IMR-90 (cell line): ENCODE measurements at regions not wholly inside any gene's neighbourhood (a gene's known extent, or its start where the extent isn't known, plus 50 kb on each side); places are given as distances from the start of the nearest gene placed in this dataset.

ENCODE experiments used
- ATAC-seq: fragments of 200-7000 bp; cut with Tn5 transposase; 2 replicates; pipeline ENCODE4 v1.9.1; 2020; ENCODE audit warnings: low read depth, mild to moderate bottlenecking, moderate library complexity
- BruUV-seq: library from RNA; stranded (reverse); fragments of 400-500 nt; replicated peaks from 2 replicates; lab custom pipeline; 2021; lab: Mats Ljungman, UMichigan
- CTCF ChIA-PET: fragments of 300-600 bp; formaldehyde crosslinking; extraction: SDS; loops from one replicate; lab custom pipeline; 2021; ENCODE audit warnings: antibody characterized with exemption; lab: Yijun Ruan, JAX
- POLR2A ChIA-PET: fragments of 300-600 bp; sonication (Branson Sonifier 250); formaldehyde crosslinking; loops from one replicate; lab custom pipeline; 2022; ENCODE audit warnings: antibody characterized with exemption; ENCODE audit not compliant: unreplicated experiment; lab: Charles Lee
- DNase-seq: peaks from one replicate; pipeline ENCODE4 v3.0.0; 2013
- H2AFZ ChIP-seq: replicated peaks from 2 replicates; pipeline ENCODE3; 2013; ENCODE audit warnings: low read length, mild to moderate bottlenecking; ENCODE audit not compliant: poor library complexity
- H2AK5ac ChIP-seq: 2 replicates; pipeline ENCODE4 v1.6.1; 2013; ENCODE audit warnings: low read depth, low read length, inconsistent platforms
- H2AK9ac ChIP-seq: replicated peaks from 2 replicates; pipeline ENCODE3; 2013; ENCODE audit warnings: mild to moderate bottlenecking, low read depth, low read length, moderate library complexity; ENCODE audit not compliant: poor library complexity
- H2BK120ac ChIP-seq: 2 replicates; pipeline ENCODE4 v1.6.1; 2013; ENCODE audit warnings: low read depth, low read length, inconsistent platforms
- H2BK15ac ChIP-seq: 3 replicates; pipeline ENCODE4 v1.6.1; 2013; ENCODE audit warnings: low read depth, low read length, inconsistent platforms
- H2BK20ac ChIP-seq: 2 replicates; pipeline ENCODE4 v1.6.1; 2013; ENCODE audit warnings: low read depth, mild to moderate bottlenecking, inconsistent platforms, low read length, moderate library complexity
- H2BK5ac ChIP-seq: 2 replicates; pipeline ENCODE4 v1.6.1; 2013; ENCODE audit warnings: mild to moderate bottlenecking, low read depth, low read length, inconsistent platforms; ENCODE audit not compliant: poor library complexity, severe bottlenecking
- H3K14ac ChIP-seq: replicated peaks from 2 replicates; pipeline ENCODE4 v1.6.1; 2013; ENCODE audit warnings: low read depth, low read length, inconsistent platforms
- H3K18ac ChIP-seq: 2 replicates; pipeline ENCODE4 v1.6.1; 2013; ENCODE audit warnings: low read depth, low read length, control low read depth
- H3K23ac ChIP-seq: 2 replicates; pipeline ENCODE4 v1.6.1; 2013; ENCODE audit warnings: low read depth, low read length, inconsistent platforms
- H3K27ac ChIP-seq: 2 replicates; pipeline ENCODE4 v1.5.1; 2013; ENCODE audit warnings: mild to moderate bottlenecking, control low read depth, low read length; ENCODE audit not compliant: insufficient read depth
- H3K27me3 ChIP-seq: 2 replicates; pipeline ENCODE4 v1.6.1; 2013; ENCODE audit warnings: low read length; ENCODE audit not compliant: control insufficient read depth, insufficient read depth
- H3K36me3 ChIP-seq: 2 replicates; pipeline ENCODE4 v1.6.1; 2013; ENCODE audit warnings: low read length, mixed read lengths; ENCODE audit not compliant: control insufficient read depth, insufficient read depth
- H3K4ac ChIP-seq: 2 replicates; pipeline ENCODE4 v1.6.1; 2013; ENCODE audit warnings: low read depth, low read length, inconsistent platforms
- H3K4me1 ChIP-seq: 2 replicates; pipeline ENCODE4 v1.6.1; 2013; ENCODE audit warnings: low read length, mixed read lengths; ENCODE audit not compliant: control insufficient read depth, insufficient read depth
- H3K4me2 ChIP-seq: 2 replicates; pipeline ENCODE4 v1.6.1; 2013; ENCODE audit warnings: low read depth, mild to moderate bottlenecking, control low read depth, low read length, moderate library complexity
- H3K4me3 ChIP-seq: 2 replicates; pipeline ENCODE4 v1.5.1; 2013; ENCODE audit warnings: low read depth, mild to moderate bottlenecking, control low read depth, low read length, moderate library complexity; ENCODE audit not compliant: insufficient read depth
- H3K56ac ChIP-seq: 2 replicates; pipeline ENCODE4 v1.6.1; 2013; ENCODE audit warnings: low read length, inconsistent platforms; ENCODE audit not compliant: insufficient read depth; ENCODE audit errors: extremely low read depth
- H3K79me1 ChIP-seq, 2 experiments: 2 replicates each; pipeline ENCODE4 v1.6.1; 2013; ENCODE audit warnings: low read length in 2 of 2, inconsistent platforms in 1 of 2, low read depth in 1 of 2
- H3K9ac ChIP-seq: 2 replicates; pipeline ENCODE4 v1.6.1; 2013; ENCODE audit warnings: low read depth, low read length, control low read depth
- H3K9me1 ChIP-seq: 2 replicates; pipeline ENCODE4 v1.6.1; 2013; ENCODE audit warnings: low read length, inconsistent platforms; ENCODE audit not compliant: insufficient read depth
- H3K9me3 ChIP-seq: 2 replicates; pipeline ENCODE4 v1.6.1; 2013; ENCODE audit warnings: low read length; ENCODE audit not compliant: control insufficient read depth, insufficient read depth
- H4K20me1 ChIP-seq: 2 replicates; pipeline ENCODE4 v1.6.1; 2013; ENCODE audit warnings: low read length, inconsistent platforms; ENCODE audit not compliant: insufficient read depth
- H4K5ac ChIP-seq: 2 replicates; pipeline ENCODE4 v1.6.1; 2013; ENCODE audit warnings: mild to moderate bottlenecking, low read depth, low read length, control low read depth
- H4K8ac ChIP-seq, 2 experiments: 2 replicates each; pipeline ENCODE4 v1.6.1; 2013; ENCODE audit warnings: low read depth in 2 of 2, low read length in 2 of 2, control low read depth in 1 of 2, inconsistent platforms in 1 of 2
- H4K91ac ChIP-seq: 2 replicates; pipeline ENCODE4 v1.6.1; 2013; ENCODE audit warnings: low read depth, low read length, inconsistent platforms; ENCODE audit not compliant: insufficient read depth
- CEBPB ChIP-seq: IDR thresholded peaks from 2 replicates; pipeline ENCODE4 v1.6.1; 2012; ENCODE audit warnings: low read depth, low read length, improper control_type of control experiment
- MAFK ChIP-seq: IDR thresholded peaks from 2 replicates; pipeline ENCODE4 v1.6.1; 2012; ENCODE audit warnings: low read depth, low read length, improper control_type of control experiment
- WGBS, 2 experiments: methylation state at CpG; one replicate each; pipeline versions ENCODE4 v1.1.5 to v1.1.7; 2013; ENCODE audit warnings: missing lambda C conversion rate in 2 of 2; ENCODE audit not compliant: insufficient read length in 1 of 2; ENCODE audit errors: extremely low coverage in 2 of 2; 5-methylcytosine and 5-hydroxymethylcytosine counted together
- dilution Hi-C: fragments of 300-500 bp; cut with HindIII; formaldehyde crosslinking; loops from one replicate; pipeline ENCODE4 v1.14.3; 2018; ENCODE audit warnings: low sequenced_read_pairs; ENCODE audit not compliant: unreplicated experiment
- in situ Hi-C: fragments of 300-500 bp; cut with MboI; formaldehyde crosslinking; loops from 3 replicates; pipeline ENCODE4 v1.14.3; 2019; ENCODE audit warnings: low sequenced_read_pairs, inconsistent platforms, mixed read lengths
- intact Hi-C: fragments of 100-400 bp; cut with micrococcal nuclease; formaldehyde crosslinking; loops from 2 replicates; pipeline ENCODE4 v1.10.0; 2022

DNA sequence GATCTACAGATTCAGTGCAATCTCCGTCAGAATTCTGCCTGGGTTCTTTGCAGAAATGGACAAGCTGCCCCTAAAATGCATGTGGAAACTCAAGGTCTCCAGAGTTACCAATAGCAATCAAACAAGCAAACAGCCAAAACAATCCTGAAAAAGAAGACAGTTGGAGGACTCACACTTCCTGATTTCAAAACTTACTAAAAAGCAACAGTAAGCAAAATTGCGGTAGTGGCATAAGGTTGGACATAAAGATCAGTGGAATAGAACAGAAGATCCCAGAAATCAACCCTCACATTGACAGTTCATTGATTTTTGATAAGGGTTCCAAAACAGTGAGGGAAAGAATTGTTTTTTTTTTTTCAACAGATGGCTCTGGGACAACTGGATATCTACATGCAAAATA, 59.7 kb downstream of the NPPC start:
- no TSS peak for BruUV-seq
- no peak overlapping the region for H3K14ac ChIP-seq
- no peak overlapping the region for H3K27ac ChIP-seq

More for the DNA sequence above, 59.7 kb downstream of the NPPC start:
- Histone ChIP-seq H2BK5ac (no peak overlapping the region), H4K8ac (no peak overlapping the region), H4K91ac (no peak overlapping the region), H2AK5ac (no peak overlapping the region), H3K36me3 (no peaks in the 10 kb centered on the region), H2BK120ac (no peak overlapping the region), H3K56ac (no peak overlapping the region), H4K5ac (no peak overlapping the region), H3K18ac (no peak overlapping the region), H3K9ac (no peak overlapping the region), H3K4ac (no peak overlapping the region), H3K27me3 (peaks cover 6% of the 10 kb centered on the region), H2AK9ac (no peak overlapping the region), H3K9me3 (peaks cover 6% of the 10 kb centered on the region; the same call in 1 of the 2 replicates), H3K23ac (no peak overlapping the region), H3K4me1 (no peaks in the 10 kb centered on the region), H4K20me1 (no peaks in the 10 kb centered on the region), H2AFZ (no peak overlapping the region), H2BK15ac (no peak overlapping the region), H3K79me1 (no peaks in the 10 kb centered on the region), H3K9me1 (no peaks in the 10 kb centered on the region), H3K4me3 (no peak overlapping the region), H2BK20ac (no peak overlapping the region), H3K4me2 (no peak overlapping the region)
- DNase-seq (no peak), ATAC-seq (no peak)
- CTCF ChIA-PET: no interaction called here
- dilution Hi-C loops (no loop called here), intact Hi-C loops (no loop called here), in situ Hi-C loops (loop anchor here (10.0 kb wide), 1 partner anchor 52 kb away; no protein-coding TSS in a partner anchor)
- no peak for TF ChIP-seq CEBPB
- TF ChIP-seq MAFK: peak; percentile 68
- WGBS, 2 experiments: 80% methylated on average over 1 of the region's 2 CpGs; no CpG with 5 or more reads in 1 of the 2 experiments
- POLR2A ChIA-PET: no interaction called here
